ENCODE measurements at regions not wholly inside any gene's neighbourhood (a gene's known extent, or its start where the extent isn't known, plus 50 kb on each side); places are given as distances from the start of the nearest gene placed in this dataset.

- no peak overlapping the region for H2BK12ac ChIP-seq (ENCODE audit: low read length)
- H3K27me3 ChIP-seq (ENCODE audit: control insufficient read depth in 3 of 3, insufficient read depth in 3 of 3, low read depth in 1 of 3, low read length in 3 of 3): no peaks in the 10 kb centered on the region
- H3K4ac ChIP-seq (ENCODE audit: low read length): no peak overlapping the region
- H2BK120ac ChIP-seq (ENCODE audit: low read depth, low read length): no peak overlapping the region
- no peak overlapping the region for H3K23ac ChIP-seq (ENCODE audit: low read depth, low read length, poor library complexity)
- no peak overlapping the region for H4K8ac ChIP-seq (ENCODE audit: low read depth, low read length)
- H3K9me3 ChIP-seq (replicated peaks in 1 of 2; ENCODE audit: control insufficient read depth in 2 of 2, insufficient read depth in 1 of 2, low read depth in 1 of 2, low read length in 2 of 2): peaks cover 2 to 3% of the 10 kb centered on the region in 2 donors
- no peak overlapping the region for H3K18ac ChIP-seq (ENCODE audit: low read length)
- no peaks in the 10 kb centered on the region for H3K79me1 ChIP-seq (ENCODE audit: low read depth, low read length)
- no peak overlapping the region for H3K27ac ChIP-seq (replicated peaks; ENCODE audit: low read length)
- H3K4me2 ChIP-seq (ENCODE audit: insufficient read depth, low read length, poor library complexity, severe bottlenecking): no peak overlapping the region
- H2AFZ ChIP-seq (ENCODE audit: low read length): no peak overlapping the region
- H2AK5ac ChIP-seq (ENCODE audit: low read depth, low read length): no peak overlapping the region
- no peak overlapping the region for H4K91ac ChIP-seq (ENCODE audit: low read depth, low read length, poor library complexity)
- H3K4me1 ChIP-seq (ENCODE audit: control insufficient read depth in 2 of 2, insufficient read depth in 1 of 2, low read depth in 1 of 2, low read length in 2 of 2): no peaks in the 10 kb centered on the region
- H3K4me3 ChIP-seq (ENCODE audit: low read length in 2 of 2): no peak overlapping the region
- no peak for DNase-seq (ENCODE audit: low spot score)
- no peak overlapping the region for H2BK5ac ChIP-seq (ENCODE audit: low read length)
- H3K36me3 ChIP-seq (replicated peaks in 1 of 2; ENCODE audit: control insufficient read depth in 2 of 2, insufficient read depth in 2 of 2, low read length in 2 of 2): no peaks in the 10 kb centered on the region
- no peak overlapping the region for H3K14ac ChIP-seq (ENCODE audit: low read length)
- H2BK15ac ChIP-seq (ENCODE audit: low read length): no peak overlapping the region
- H3K9ac ChIP-seq (ENCODE audit: low read depth, low read length, poor library complexity): no peak overlapping the region
Observed at GRCh38 chr3:166123088-166123487, 285.9 kb upstream of the BCHE start.

GRCh38 chr3:166118049-166118448, 280.8 kb upstream of the BCHE start:
- H3K23ac ChIP-seq (ENCODE audit: low read depth, low read length, poor library complexity): no peak overlapping the region
- no peaks in the 10 kb centered on the region for H3K27me3 ChIP-seq (ENCODE audit: control insufficient read depth in 3 of 3, insufficient read depth in 3 of 3, low read depth in 1 of 3, low read length in 3 of 3)
- H2BK5ac ChIP-seq (ENCODE audit: low read length): no peak overlapping the region
- no peak overlapping the region for H3K18ac ChIP-seq (ENCODE audit: low read length)
- no peak overlapping the region for H3K14ac ChIP-seq (ENCODE audit: low read length)
- H3K36me3 ChIP-seq (replicated peaks in 1 of 2; ENCODE audit: control insufficient read depth in 2 of 2, insufficient read depth in 2 of 2, low read length in 2 of 2): no peaks in the 10 kb centered on the region
- no peak overlapping the region for H2BK12ac ChIP-seq (ENCODE audit: low read length)
- peaks cover 2 to 4% of the 10 kb centered on the region in 2 donors for H3K9me3 ChIP-seq (replicated peaks in 1 of 2; ENCODE audit: control insufficient read depth in 2 of 2, insufficient read depth in 1 of 2, low read depth in 1 of 2, low read length in 2 of 2)
- no peak overlapping the region for H2BK120ac ChIP-seq (ENCODE audit: low read depth, low read length)
- WGBS, 2 donors (ENCODE audit: extremely low coverage in 2 of 2, insufficient read length in 2 of 2, insufficient replicate concordance in 1 of 2): no CpG with 5 or more reads among the region's 2 CpGs
- H3K4me2 ChIP-seq (ENCODE audit: insufficient read depth, low read length, poor library complexity, severe bottlenecking): no peak overlapping the region
- H3K9ac ChIP-seq (ENCODE audit: low read depth, low read length, poor library complexity): no peak overlapping the region
- H3K4ac ChIP-seq (ENCODE audit: low read length): no peak overlapping the region
- no peak overlapping the region for H3K4me3 ChIP-seq (ENCODE audit: low read length in 2 of 2)
- H3K79me1 ChIP-seq (ENCODE audit: low read depth, low read length): no peaks in the 10 kb centered on the region
- no peak overlapping the region for H2BK15ac ChIP-seq (ENCODE audit: low read length)
- H4K8ac ChIP-seq (ENCODE audit: low read depth, low read length): no peak overlapping the region
- no peak overlapping the region for H4K91ac ChIP-seq (ENCODE audit: low read depth, low read length, poor library complexity)
- H3K27ac ChIP-seq (replicated peaks; ENCODE audit: low read length): no peak overlapping the region
- no peak overlapping the region for H2AFZ ChIP-seq (ENCODE audit: low read length)
- DNase-seq (ENCODE audit: low spot score): no peak
- H3K4me1 ChIP-seq (ENCODE audit: control insufficient read depth in 2 of 2, insufficient read depth in 1 of 2, low read depth in 1 of 2, low read length in 2 of 2): no peaks in the 10 kb centered on the region
- no peak overlapping the region for H2AK5ac ChIP-seq (ENCODE audit: low read depth, low read length)

- H3K23ac ChIP-seq (ENCODE audit: low read depth, low read length, poor library complexity): no peak overlapping the region
Observed at GRCh38 chr3:166114448-166114847, 277.2 kb upstream of the BCHE start.

DNA sequence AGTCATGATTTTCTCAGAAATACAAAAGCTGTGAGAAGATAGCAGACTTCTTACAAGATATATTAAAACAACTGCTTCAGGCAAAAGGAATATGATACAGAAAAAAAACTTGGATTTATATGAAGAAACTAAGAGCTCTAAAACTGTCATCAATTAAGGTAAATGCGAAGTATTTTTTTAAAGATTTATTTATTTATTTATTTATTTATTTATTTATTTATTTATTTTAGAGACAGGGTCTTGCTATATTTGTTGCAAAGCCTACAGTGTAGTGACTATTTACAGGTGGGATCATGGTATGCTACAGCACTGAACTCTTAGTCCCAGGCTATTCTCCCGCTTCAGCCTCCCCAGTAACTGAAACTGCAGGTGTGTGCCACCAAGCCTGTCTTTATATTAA, 274.3 kb upstream of the BCHE start:
- WGBS, 2 donors (ENCODE audit: extremely low coverage in 2 of 2, insufficient read length in 2 of 2, insufficient replicate concordance in 1 of 2): no CpG with 5 or more reads among the region's 2 CpGs
- no peaks in the 10 kb centered on the region for H3K4me1 ChIP-seq (ENCODE audit: control insufficient read depth in 2 of 2, insufficient read depth in 1 of 2, low read depth in 1 of 2, low read length in 2 of 2)

More at GRCh38 chr3:166114448-166114847, 277.2 kb upstream of the BCHE start:
- H3K4ac ChIP-seq (ENCODE audit: low read length): no peak overlapping the region
- no peak overlapping the region for H3K4me2 ChIP-seq (ENCODE audit: insufficient read depth, low read length, poor library complexity, severe bottlenecking)
- H2BK15ac ChIP-seq (ENCODE audit: low read length): no peak overlapping the region
- no peak overlapping the region for H4K8ac ChIP-seq (ENCODE audit: low read depth, low read length)
- H2BK12ac ChIP-seq (ENCODE audit: low read length): no peak overlapping the region
- H2BK5ac ChIP-seq (ENCODE audit: low read length): no peak overlapping the region
- no peak overlapping the region for H2AFZ ChIP-seq (ENCODE audit: low read length)
- no peak for DNase-seq (ENCODE audit: low spot score)
- no peak overlapping the region for H2BK120ac ChIP-seq (ENCODE audit: low read depth, low read length)
- H3K9ac ChIP-seq (ENCODE audit: low read depth, low read length, poor library complexity): no peak overlapping the region
- no peaks in the 10 kb centered on the region for H3K36me3 ChIP-seq (replicated peaks in 1 of 2; ENCODE audit: control insufficient read depth in 2 of 2, insufficient read depth in 2 of 2, low read length in 2 of 2)
- peaks cover 2 to 4% of the 10 kb centered on the region in 2 donors for H3K9me3 ChIP-seq (replicated peaks in 1 of 2; ENCODE audit: control insufficient read depth in 2 of 2, insufficient read depth in 1 of 2, low read depth in 1 of 2, low read length in 2 of 2)
- H2AK5ac ChIP-seq (ENCODE audit: low read depth, low read length): no peak overlapping the region
- no peaks in the 10 kb centered on the region for H3K79me1 ChIP-seq (ENCODE audit: low read depth, low read length)
- no peak overlapping the region for H3K4me3 ChIP-seq (ENCODE audit: low read length in 2 of 2)
- no peak overlapping the region for H3K18ac ChIP-seq (ENCODE audit: low read length)
- H4K91ac ChIP-seq (ENCODE audit: low read depth, low read length, poor library complexity): no peak overlapping the region
- H3K27ac ChIP-seq (replicated peaks; ENCODE audit: low read length): no peak overlapping the region
- H3K14ac ChIP-seq (ENCODE audit: low read length): no peak overlapping the region
- H3K4me1 ChIP-seq (ENCODE audit: control insufficient read depth in 2 of 2, insufficient read depth in 1 of 2, low read depth in 1 of 2, low read length in 2 of 2): no peaks in the 10 kb centered on the region
- no peaks in the 10 kb centered on the region for H3K27me3 ChIP-seq (ENCODE audit: control insufficient read depth in 3 of 3, insufficient read depth in 3 of 3, low read depth in 1 of 3, low read length in 3 of 3)

More for the DNA sequence above, 274.3 kb upstream of the BCHE start:
- H3K4me2 ChIP-seq (ENCODE audit: insufficient read depth, low read length, poor library complexity, severe bottlenecking): no peak overlapping the region
- no peak overlapping the region for H3K23ac ChIP-seq (ENCODE audit: low read depth, low read length, poor library complexity)
- no peak overlapping the region for H3K18ac ChIP-seq (ENCODE audit: low read length)
- H2AK5ac ChIP-seq (ENCODE audit: low read depth, low read length): no peak overlapping the region
- DNase-seq (ENCODE audit: low spot score): no peak
- H3K4me3 ChIP-seq (ENCODE audit: low read length in 2 of 2): no peak overlapping the region
- no peaks in the 10 kb centered on the region for H3K9me3 ChIP-seq (replicated peaks in 1 of 2; ENCODE audit: control insufficient read depth in 2 of 2, insufficient read depth in 1 of 2, low read depth in 1 of 2, low read length in 2 of 2)
- no peaks in the 10 kb centered on the region for H3K27me3 ChIP-seq (ENCODE audit: control insufficient read depth in 3 of 3, insufficient read depth in 3 of 3, low read depth in 1 of 3, low read length in 3 of 3)
- H3K9ac ChIP-seq (ENCODE audit: low read depth, low read length, poor library complexity): no peak overlapping the region
- H3K36me3 ChIP-seq (replicated peaks in 1 of 2; ENCODE audit: control insufficient read depth in 2 of 2, insufficient read depth in 2 of 2, low read length in 2 of 2): no peaks in the 10 kb centered on the region
- no peaks in the 10 kb centered on the region for H3K79me1 ChIP-seq (ENCODE audit: low read depth, low read length)
- no peak overlapping the region for H3K14ac ChIP-seq (ENCODE audit: low read length)
- H2BK12ac ChIP-seq (ENCODE audit: low read length): no peak overlapping the region
- H2BK5ac ChIP-seq (ENCODE audit: low read length): no peak overlapping the region
- H4K8ac ChIP-seq (ENCODE audit: low read depth, low read length): no peak overlapping the region
- no peak overlapping the region for H3K4ac ChIP-seq (ENCODE audit: low read length)
- H2BK120ac ChIP-seq (ENCODE audit: low read depth, low read length): no peak overlapping the region
- H3K27ac ChIP-seq (replicated peaks; ENCODE audit: low read length): no peak overlapping the region
- H2AFZ ChIP-seq (ENCODE audit: low read length): no peak overlapping the region
- no peak overlapping the region for H4K91ac ChIP-seq (ENCODE audit: low read depth, low read length, poor library complexity)
- H2BK15ac ChIP-seq (ENCODE audit: low read length): no peak overlapping the region
